Dermis blood vessel endothelial cell (primary cell): ENCODE measurements at regions not wholly inside any gene's neighbourhood (a gene's known extent, or its start where the extent isn't known, plus 50 kb on each side); places are given as distances from the start of the nearest gene placed in this dataset.

Source experiments
- DNase-seq: peaks from one replicate; pipeline ENCODE4 v3.0.0; 2010

DNA sequence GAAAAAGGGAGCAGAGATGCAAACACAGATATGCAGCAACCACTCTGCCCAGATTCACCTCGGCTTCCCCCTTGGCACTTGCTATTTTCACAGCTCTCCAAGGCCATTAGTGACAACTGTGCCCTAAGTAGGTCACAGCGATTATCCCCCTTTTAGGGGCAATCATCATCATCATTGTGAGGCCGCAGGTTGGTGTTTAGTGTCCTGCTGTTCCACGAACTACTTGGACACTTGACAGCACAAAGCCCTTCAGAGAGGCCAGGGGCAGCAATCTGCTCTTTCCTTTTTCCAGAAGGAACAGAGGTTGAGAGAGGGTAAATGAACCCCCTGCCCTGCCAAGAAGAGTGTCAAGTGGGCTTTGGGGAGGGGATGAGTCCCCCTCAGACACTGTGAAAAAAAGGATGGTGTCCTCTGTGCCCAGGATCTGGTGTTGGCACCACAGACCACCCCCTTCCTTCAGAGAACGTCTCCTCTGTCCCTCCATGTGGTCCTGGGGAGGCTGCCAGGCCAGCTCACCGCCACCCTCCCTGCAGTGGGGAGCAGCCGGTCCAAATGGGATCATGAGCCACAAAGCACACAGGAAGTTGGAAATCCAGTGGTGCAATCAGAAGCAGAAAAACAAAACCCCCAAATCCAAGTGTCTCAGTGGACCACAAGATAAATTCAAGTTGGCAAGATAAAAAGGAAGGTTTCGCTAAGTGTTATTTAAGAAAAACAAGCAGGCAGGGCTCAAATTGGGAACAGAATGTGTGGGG is 78.4 kb upstream of the MED9 start:
- no peak for DNase-seq

DNA sequence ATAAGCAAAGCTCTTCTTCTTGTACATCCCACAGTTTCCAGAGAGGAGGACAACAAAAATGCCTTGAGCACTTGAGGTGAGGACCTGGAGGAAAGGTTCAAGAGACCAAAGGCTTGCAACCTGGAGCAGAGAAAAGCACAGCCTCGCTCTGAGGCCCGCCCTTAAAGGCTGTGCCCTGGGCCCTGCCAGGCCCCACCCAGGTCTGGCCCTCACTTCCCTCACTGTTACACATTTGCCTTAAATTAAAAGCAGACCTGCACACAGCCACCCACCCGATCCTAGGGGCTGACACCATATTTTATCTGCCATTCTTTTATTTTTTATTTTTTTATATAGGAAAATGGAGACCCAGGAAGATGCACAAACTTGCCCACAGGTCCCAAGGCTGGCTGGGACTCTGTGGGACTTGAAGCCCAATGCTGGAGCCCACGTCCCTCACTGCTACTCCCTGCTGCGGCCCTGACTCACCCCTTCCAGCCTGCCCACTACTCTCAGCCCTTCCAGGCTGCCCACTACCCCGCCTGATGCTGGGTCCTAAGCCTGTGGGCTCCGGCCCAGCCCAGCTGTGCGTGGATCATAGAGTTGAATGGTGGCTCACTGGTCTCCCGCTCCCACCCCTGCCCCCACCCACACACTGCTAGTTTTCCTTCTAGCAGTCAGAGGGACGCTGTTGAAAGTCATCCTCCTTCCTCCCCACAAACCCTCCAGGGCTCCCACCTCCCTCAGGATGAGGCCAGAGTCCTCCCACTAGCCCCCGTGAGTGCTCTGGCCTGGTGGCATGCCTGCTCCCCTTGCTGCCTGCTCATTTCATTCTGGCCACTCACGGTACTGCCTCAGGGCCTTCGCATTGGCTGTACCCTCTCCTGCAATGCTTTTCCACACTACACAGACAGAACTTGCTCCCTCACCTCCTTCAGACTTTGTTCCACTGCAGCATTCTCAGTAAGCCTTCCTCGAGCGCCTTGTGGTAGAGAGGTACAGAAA is 77.6 kb upstream of the MED9 start:
- DNase-seq: no peak

DNA sequence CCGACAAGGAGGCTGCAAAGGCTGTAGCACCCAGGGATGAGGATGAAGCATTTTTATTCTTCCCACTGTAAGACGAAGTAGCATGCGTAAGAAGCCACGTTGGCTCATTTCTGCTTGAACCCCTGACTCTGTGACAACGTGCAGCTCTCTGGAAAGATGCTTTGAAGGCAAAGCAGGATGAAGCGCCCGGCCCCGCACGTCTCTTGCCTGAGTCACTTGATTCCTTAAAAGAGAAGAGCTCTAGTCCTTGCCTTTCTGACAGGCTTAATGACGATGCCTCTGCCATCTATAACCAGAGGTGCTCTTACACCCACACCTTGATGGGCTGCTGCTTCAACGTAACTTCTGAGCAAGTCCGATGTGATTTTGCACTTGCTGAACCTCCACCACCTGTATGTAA is 76.7 kb upstream of the MED9 start:
- no peak for DNase-seq

DNA sequence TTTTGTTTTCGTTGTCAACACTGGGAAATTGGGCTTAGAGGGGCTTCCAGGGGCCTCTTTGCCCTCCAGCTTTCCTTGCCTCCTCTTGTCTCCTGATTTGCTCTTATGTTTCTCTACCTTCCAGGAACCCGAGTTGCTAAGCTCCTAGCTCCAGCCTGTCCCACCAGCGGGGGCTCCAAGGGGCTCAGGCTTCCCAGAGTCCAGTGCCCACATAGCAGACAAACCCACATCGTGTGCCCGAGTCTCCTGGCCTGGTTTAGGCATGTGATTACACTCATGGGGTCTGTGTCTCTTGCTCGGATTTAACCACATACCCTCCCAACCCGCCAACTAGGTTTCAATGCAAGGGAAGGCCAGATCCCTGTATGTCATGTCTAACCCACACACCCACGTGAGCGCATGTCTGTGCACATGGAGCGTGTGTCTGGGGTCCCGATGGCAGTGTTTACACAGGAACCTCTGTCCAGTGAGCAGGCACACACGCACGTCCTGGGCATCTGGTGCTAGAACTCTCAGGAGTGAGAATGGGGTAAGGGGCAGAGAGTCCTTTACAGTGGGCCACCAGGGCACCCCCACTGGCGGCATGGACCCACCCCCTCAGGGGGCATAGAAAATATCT is 76.1 kb upstream of the MED9 start:
- DNase-seq: no peak

DNA sequence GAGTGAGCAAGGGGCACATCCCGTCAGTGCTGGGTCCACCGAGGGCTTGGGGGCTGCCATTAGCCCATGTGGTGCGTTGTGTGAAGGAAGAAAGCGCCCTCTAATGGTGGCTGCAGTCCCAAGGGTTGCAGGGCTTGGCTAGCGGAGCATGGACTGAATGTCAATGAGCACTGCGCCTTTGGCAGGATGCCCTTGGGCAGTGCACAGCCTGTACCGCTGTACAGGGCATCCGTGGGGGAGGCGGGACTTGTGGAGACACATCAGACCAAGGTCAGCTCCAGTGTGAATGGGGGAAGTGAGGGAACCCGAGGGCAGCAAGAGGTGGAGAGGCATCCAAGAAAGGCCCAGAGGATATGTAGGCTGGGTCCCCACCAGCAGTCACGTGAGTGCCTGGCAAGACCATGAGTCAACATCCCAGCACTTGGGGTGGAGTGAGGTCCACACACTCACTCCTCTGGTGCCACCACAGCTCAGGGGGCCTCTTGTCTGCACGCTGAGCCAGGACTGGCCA is 75.5 kb upstream of the MED9 start:
- DNase-seq: peak; percentile 39

DNA sequence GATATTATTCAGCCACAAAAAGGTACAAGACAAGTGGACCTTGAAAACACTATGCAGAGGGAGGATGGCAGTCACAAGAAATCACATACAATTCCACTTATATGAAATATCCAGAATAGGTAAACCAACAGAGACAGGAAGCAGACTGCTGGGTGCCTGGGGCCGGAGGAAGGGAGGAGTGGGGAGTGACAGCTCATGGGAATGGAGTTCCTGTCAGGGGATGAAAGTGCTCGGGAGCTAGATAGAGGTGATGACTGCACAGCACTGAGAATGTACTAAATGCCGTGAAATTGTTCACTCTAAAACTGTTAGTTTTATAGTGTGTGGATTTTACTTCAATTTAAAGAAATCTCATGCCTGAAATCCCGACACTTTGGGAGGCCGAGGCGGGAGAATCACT is 74.2 kb upstream of the MED9 start:
- no peak for DNase-seq

DNA sequence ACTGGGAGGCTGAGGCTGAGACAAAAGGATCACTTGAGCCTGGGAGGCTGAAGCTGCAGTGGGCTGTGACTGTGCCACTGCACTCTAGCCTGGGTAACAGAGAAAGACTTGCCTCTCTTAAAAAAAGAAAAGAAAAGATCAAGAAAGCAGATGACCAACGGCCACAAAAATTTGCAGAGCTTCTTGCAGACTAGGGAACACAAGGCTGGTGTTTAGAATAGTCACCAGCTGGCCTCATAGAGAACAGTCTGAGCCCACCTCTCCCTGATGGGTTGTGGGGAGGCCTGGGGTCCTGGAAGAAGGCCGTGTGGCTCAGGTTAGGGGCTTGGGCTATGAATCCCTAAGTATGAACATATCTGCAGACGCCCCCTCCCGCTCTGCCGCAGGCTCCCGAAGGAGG is 73.7 kb upstream of the MED9 start:
- no peak for DNase-seq

DNA sequence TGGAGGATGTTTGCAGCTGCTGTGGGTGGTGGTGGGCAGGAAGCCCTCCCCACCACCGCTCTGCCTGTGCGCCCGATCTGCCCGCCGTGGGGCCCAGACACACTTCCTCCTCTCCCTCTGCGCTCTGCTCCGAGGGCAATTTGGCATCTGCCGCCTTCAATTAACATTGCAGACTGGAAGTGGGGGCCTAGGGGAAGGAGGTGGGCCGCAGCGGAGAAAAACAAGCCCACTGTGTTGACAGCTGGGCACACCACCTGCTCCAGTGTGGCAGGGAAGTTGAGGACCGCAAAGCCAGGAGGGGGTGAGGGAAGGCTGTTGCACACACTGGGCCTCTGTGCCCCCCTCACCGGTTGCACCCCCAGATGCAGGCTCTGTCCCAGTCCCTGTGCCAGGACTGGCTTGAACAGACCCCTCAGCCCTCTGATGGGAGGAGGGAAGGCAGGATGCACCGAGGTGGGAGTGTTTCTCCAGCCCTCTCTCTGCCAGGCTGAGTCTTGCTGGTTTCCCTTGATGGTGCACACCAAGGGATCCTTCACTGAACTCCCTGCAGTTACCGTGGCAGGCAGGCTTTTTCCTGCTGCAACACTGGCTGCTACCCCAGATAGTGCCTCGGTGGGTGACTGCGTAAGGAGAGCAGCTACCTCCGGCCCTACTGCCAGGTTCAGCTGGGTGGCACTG is 72.8 kb upstream of the MED9 start:
- DNase-seq: peak; percentile 69

DNA sequence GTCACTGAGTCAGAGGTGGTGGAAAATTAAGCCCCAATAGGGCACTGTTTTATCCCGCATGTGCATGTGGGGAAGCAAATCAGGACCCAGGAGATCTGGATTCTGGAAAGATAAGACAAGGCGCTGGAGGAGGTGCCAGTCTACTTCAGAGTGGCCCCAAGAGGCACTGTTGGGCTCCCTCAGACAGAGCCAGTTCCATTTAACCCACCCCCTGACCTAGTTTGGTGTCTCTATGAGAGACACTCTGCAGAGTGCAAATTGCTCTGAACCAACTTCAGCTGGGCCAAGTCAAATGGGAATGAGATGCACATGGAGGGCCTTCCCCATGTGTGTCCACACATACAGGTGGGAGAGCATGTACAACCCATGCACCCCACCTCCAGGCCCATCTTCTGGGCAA is 71.1 kb upstream of the MED9 start:
- DNase-seq: no peak

DNA sequence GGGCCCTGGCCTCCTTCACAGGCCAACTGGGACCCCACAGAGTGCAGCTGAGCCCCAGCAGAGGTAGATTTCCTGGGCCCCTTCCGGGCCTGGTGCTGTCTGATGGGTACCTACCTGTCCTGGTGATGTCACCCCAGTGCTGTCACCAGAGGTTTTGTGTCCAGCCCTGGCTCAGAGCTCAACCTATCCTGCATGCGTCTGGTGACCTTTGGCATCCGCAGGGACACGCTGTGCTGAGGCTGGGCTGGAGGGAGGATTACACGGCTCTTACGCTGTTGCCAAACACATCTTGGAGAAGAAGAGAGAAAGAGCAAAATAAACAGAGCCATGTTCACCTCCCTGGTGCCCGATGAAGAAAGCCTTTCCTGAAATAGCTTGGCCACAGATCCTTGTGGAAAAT is 70.6 kb upstream of the MED9 start:
- DNase-seq: no peak

DNA sequence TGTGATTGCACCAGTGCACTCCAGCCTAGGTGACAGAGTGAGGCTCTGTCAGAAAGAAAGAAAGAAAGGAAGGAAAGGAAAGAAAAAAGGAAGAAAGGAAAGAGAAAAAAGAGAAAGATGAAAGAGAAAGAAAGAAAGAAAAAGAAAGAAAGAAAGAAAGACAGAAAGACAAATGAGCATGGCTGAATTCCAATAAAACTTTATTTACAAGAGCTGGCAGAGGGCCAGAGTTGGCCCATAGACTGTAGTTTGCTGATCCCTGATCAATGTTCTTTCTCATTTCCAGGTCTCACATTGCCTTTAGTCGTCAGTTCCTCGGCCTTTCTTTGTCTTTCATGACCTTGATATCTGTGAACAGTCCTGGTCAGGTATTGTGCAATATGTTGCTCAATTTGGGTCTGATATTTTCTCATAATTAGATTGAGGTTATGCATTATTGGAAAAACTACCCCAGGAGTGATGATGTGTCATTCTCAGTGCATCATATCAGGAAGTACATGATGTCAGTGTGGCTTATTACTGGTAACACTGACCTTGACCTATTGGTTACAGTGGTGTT is 68.5 kb upstream of the MED9 start:
- peak; percentile 46 for DNase-seq

DNA sequence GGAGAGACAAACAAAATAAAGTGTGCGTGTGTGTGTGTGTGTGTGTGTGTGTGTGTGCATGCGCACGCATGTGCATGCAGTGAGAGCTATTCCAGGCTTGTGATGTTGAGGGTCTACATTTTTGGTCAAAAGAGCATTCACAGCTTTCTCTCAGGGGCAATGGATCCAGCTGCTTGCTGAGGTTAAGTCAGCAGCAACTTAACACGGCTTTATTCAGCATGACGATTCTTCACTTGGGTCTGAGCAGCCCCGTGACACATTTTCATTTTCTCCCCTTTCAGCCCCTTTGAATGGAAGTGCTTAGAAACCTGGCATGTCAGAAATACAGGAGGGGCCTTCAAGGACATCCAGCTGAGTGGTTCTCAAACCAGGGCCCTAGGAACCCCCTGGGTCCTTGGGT is 66.4 kb upstream of the MED9 start:
- no peak for DNase-seq

DNA sequence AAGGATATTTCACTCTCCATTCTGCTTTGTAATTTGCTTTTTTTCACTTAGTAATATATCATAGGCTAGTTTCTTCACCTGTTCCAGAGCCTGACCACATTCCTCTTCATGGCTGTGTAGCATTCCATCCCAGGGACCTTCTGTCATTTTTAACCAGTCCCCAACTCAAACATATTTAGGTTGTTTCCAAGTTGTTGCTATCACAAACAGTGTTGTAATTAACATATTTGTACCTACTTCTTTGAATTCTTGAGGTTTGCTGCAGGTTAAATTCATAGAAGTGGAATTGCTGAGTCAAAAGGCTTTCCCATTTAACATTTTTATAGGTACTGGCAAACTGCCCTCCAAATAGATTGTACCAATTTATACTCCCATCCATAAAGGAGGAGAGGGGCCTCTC is 65.1 kb upstream of the MED9 start:
- DNase-seq: no peak

DNA sequence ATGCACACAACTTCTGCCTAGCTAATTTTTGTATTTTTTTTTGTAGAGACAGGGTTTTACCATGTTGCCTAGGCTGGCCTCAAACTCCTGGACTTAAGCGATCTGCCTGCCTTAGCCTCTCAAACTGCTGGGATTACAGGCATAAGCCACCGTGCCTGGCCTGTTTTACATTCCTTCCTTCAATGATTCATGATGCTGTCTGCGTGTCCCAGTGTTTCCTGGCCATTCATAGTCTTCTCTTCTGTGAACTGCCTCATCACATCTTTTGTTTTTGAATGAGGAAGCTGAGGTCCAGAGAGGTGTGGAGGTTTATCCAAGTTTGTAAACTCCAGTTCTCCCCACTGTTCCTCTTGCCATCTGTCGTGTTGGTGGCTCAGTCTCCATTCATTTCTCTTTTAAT is 64.5 kb upstream of the MED9 start:
- DNase-seq: no peak

DNA sequence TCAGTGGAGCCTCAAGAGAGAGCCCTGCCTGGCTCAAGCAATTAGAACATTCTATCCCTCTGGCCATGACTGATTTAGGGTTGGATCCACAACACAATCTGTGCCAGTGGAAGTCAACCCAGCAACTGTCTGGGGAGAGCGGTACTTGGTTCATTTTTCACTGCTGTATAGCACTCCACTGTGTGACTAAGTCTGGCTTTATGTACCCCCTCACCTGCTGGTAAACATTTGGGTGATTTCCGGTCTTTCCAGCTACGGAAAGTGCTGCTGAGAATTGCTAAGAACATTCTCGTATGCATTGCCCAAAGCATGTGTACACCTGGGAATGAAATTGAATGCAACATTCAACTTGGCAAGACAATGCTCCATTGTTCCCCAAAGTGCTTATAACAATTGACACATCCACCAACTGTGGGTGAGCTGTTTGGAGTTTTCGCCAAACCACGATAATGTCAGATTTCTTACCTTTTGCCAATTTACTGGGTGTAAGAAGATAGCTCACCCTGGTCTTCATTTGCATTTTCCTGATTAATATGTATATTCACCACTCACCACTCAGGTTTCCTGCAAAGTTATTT is 63.5 kb upstream of the MED9 start:
- DNase-seq: peak; percentile 51

DNA sequence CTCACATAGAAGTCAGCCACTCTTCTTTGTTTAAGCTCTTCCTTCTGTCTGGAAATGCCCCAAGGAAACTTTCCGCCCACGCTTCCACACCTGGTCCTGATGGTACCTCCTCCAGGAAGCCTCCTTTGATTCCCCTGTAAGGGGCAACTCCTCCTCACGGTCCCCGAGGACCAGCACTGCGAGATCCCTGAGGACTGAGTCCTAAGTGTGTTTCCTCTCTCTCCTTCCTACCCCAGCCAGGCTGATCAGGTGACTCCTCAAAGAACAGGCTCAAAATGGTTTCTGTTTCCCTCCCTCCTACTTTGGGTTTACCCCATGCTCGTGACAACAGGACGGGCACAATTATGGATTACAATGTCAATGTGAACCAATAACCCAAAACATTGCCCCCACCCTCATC is 63.0 kb upstream of the MED9 start:
- DNase-seq: no peak

DNA sequence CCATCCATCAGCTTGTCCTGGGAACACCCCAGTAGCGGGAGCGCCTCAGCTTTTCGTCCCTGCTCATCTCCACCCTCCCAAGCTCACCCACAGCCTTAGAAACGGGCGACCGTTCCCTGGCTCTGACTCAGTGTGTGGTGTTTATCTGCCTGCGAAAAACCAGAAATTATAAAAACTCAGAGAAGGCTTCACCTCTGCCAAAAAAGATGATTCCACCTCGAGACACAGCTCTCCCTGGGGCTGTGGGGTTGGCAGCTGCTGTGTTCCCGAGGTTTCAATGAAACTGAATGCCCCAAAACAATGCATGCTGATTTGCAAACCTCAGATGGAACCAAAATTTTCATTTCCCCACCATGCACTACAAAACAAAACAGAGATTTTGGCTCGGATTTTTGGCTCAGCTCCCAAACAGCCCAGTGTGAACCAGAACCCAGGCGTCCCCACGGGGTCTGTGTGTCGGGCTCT is 62.4 kb upstream of the MED9 start:
- DNase-seq: no peak

DNA sequence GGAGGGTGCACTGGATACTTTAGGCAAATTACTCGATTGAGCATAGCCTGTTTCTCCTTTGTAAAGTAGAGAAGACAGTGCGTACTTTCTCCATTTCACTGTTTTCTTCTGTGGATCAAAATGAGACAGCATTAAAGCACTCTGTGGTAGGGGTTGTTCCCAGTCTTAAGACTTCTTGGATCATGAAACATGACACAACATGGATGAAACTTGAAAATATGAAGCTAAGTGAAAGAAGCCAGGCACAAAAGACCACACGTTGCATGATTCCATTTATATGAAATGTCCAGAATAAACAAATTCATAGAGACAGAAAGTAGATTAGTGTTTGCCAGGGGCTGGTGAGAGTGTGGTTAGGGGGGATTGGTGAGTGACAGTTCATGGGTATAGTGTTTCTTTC is 61.8 kb upstream of the MED9 start:
- DNase-seq: no peak

DNA sequence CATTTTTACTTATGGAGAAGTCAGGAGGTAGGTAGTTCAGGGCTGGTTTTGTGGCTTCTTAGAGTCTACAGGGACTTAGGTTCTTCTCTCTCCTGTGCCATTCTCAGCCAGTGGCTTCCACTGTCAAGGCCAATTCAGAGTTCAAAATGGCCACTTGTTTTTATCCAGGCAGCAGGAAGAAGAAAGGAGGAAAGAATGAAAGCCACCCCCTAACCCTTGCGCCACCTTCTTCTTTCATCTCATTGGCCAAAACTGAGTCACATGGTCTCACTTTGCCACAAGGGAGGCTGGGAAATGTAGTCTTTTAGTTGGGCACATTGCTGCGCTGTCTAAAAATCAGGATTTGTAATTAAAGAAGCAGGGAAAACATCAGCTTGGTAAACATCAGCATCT is 60.8 kb upstream of the MED9 start:
- DNase-seq: peak; percentile 89

DNA sequence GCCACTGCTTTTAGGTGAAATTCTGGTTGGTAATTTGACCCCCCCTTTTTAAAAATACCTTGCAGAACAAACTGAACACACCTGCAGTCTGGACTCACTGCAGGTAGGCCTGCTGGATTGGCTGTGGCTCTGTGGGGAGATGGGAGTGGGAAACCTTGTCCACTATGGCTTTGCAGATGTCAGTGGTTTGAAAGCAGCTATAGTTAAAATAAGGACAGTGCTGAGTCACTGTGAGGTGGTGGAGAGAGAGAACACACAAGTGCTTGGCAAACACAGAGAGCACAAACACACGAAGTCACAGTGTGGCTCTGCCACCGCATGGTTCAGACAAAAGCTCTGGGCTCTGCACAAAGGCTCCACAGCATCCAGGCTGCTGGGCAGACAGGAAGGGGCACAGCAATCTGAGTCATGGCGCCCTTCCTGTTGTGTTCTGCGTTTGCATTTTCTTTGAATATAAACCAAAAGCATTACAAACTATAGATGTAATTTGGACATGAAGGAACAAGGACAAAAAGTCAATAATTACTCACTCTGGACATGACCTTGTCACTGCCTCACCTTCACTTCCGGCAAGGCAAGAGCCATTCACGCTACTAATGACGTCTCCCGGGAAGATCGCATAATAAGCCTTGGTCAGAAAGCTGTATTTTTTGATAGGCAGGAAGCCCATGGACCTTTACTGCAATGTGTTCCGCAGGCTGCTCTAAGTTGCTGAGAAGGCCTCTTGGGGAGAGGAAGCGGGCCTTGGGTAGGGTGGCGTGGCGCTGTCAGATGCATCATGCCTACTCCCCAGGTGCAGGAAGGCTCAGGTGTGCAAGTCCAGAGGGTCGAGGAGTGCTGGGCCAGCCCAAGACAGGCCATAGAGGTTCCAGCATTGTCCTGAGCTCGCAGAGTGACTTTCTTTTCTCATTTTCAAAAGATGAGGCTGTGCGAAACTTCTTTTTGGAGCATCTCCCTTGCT is 60.1 kb upstream of the MED9 start:
- DNase-seq: peak; percentile 90

DNA sequence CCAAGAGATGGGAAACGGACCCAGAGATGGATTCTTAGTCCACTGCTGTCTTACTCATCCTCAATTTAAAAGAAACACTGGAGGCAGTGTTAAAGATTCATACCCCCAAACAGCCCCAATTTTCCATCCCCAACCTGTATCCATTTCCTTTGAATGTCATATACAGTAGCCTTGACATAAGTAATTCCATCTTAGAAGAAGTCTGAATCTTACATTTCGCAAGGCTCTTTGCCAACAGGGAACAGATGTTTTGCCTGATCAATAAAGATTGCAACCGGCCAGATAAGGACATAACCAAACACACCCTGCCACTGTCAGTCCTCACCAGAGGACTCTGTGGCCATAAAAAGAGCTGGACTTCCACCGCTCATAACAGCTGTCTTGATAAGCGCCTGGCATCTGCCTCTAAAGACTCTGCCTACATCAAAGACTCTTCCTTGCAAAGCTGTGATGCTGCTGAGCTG is 59.0 kb upstream of the MED9 start:
- DNase-seq: no peak
